Renal pelvis (tissue), 1 donor: ENCODE measurements at regions not wholly inside any gene's neighbourhood (a gene's known extent, or its start where the extent isn't known, plus 50 kb on each side); places are given as distances from the start of the nearest gene placed in this dataset.
"Not testable (repeated sequence)": the region's sequence is repeated elsewhere in the genome, so short reads cannot be mapped to it uniquely, and the experiment has no call there.

ENCODE experiments used
- DNase-seq: peaks from one replicate; pipeline ENCODE4 v3.0.0-alpha.2; 2013

GRCh38 chr18:22284581-22285360 lies 115.4 kb downstream of the GATA6 start:
- DNase-seq = no peak

DNA sequence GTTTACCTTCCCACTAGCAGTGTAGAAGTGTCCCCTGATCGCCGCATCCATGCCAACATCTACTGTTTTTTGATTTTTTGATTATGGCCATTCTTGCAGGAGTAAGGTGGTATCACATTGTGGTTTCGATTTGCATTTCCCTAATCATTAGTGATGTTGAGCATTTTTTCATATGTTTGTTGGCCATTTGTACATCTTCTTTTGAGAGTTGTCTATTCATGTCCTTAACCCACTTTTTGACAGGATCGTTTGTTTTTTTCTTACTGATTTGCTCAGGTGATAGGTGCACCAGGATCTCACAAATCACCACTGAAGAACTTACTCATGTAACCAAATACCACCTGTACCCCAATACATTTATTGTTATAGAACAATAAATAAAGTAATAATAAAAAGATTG lies 114.5 kb downstream of the GATA6 start:
- DNase-seq = not testable (repeated sequence)

GRCh38 chr18:22283397-22283796 lies 114.0 kb downstream of the GATA6 start:
- no peak for DNase-seq

DNA sequence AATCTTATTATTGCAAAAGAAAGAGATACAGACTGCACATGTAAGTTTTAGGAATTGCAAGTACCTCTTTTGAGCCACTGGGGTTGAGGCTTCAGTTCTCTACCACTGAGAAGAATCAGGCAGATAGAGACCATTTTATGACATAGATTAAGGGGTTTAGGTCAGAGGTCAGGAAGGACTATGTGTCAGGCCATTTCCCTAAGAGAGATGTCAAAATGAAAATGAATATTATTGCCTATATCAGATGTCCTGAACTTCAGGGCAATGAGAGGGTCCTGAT lies 113.7 kb downstream of the GATA6 start:
- no peak for DNase-seq

DNA sequence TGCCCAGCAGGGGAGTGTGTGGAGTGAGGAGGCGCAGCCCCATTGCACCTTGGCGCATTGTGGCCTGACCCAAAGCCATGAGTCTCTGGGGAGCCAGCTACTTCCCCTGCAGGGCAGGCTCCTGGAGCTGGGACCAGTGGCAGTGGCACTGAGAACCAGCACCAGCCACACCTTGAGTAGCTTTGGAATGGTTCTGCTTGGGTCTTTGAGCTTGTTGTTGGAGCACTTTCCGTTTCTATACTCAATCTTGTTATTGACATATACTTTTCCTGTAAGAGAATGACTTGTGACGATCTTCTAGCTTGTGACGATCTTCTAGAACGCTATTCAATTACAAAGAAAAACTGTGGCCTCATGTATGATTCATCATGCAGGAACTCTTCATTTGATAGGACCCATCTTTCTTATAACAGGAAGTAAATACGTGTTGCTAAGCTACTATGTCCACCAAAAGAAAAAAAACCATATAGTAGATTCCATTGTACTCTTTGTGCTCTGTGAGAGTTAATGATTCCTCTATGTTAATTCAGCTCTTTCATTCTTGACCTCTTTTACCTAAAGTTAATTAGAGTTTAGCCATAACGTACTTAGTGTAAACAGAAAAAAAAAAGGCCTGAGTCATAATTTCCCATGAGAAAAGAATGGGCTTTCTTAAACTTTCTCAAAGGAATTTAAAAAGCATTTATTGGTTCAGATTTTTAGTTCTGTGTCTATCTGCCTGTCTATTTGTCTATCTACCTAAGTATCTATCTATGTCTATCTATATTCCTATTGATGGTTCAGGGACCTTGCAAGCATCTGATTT lies 113.1 kb downstream of the GATA6 start:
- DNase-seq = peak; percentile 40

DNA sequence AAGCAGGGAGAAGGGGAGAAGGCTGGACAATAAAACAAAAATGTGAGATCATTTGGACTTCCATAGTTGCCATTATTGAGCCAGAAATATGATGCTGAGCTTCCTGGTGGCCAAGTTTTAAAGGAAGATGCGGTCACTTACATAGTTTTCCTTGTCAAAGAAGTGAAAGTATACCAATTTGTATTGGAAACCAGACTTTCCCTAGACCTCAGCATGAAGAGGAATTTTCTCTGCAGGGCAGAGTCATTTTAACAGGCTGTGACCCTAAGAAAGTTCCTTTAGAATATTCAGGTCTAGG lies 111.0 kb downstream of the GATA6 start:
- DNase-seq = no peak

DNA sequence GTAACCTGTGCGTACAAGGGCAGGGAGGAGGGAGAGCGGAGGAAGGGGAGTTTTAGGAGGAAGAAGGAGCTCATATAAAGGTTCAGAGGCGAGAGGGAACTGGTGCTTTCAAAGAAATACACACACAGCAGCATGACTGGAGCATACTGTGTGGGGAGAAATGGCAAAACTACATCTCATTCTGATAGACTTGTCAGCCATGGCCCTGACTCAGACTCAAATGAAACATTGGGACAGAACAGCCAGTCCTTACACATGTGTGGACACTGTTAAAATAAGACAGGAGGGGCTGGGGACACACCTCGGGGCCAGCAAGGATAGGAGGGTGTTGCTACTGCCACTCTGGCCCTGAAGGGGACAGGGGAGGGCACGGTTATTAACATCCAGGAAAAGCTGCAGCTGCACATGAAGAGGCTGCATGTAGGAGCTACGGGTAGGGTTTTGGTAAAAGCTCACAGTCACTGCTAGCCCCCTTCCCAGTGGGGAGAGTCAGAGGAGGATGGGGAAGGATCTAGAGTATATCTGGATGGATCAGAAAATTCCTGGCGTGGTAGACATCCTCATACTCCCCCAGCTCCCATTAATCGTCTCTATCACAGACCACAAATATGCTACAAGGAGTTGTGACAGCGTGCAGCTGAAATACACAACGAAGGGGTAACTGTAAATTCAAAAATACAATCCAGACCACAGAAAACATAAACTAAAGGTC lies 110.5 kb downstream of the GATA6 start:
- DNase-seq = no peak

DNA sequence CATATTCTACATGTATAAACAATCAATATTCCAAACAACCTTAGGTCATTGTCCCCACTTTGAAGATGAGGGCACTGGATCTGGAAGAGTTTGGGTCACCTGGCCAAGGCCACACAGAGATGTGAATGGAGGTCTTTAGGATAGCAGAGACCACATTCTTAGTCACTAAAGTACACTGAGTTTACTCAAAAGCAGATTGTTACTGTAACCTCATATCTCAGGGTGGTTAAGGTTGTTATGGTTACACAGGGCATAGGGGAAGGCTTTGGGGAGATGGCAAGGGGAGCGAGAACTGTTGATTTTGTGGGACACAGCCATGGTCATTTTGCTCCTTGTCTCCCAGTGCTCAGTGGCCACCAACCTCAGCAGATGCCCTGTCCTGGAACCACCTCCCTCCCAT lies 109.4 kb downstream of the GATA6 start:
- no peak for DNase-seq

GRCh38 chr18:22277758-22278157 lies 108.4 kb downstream of the GATA6 start:
- DNase-seq = no peak

DNA sequence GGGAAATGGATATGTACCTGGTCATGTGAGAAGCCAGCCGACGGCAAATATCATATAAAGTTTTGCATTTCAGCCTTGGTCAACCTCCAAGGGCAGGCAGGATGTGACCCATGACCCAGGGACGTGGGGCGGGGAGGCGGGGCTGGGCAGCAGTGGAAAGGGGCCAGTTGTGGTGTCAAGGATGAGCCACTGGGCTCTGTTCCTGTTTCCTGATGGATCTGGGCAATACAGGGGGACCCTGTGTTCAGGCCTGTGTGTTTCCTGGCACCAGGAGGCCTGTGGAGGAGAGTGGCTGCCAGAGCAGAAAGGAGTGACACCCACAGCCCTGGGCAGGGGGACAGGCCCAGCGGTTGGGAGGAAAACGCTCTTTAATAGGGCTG lies 106.9 kb downstream of the GATA6 start:
- no peak for DNase-seq

DNA sequence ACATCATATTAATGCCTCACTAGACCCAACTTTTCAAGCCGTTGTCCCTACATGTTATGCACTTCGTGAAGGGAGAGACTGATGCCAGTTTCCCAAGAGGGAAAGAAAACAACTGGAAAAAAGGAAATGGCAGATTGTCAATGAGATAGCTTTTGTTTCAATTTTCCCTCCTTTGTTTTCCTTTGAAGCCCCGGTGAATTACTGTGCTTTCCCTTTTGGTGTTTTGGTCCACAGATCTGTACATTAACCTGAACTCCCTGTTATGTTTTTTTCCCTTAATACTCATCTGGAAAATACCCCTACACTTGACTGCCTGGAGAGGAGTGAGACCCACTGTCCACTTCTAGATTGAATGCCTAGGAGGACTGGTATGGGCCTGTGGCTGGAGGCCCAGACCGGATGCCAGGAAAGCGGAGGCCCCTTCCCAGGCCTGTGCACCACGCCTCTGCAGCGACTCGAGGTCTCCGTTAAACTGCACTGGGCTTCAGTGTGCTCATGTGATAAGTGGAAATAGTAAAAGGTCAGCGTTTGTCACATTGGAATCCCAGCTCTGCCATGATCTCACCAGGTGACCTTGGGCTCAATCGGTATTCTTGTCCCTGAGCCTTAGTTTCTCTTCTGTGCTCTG lies 106.4 kb downstream of the GATA6 start:
- DNase-seq = no peak

- no peak for DNase-seq
Observed at GRCh38 chr18:22273101-22274039, 104.0 kb downstream of the GATA6 start.

- DNase-seq = no peak
Observed at GRCh38 chr18:22272242-22272641, 102.9 kb downstream of the GATA6 start.

DNA sequence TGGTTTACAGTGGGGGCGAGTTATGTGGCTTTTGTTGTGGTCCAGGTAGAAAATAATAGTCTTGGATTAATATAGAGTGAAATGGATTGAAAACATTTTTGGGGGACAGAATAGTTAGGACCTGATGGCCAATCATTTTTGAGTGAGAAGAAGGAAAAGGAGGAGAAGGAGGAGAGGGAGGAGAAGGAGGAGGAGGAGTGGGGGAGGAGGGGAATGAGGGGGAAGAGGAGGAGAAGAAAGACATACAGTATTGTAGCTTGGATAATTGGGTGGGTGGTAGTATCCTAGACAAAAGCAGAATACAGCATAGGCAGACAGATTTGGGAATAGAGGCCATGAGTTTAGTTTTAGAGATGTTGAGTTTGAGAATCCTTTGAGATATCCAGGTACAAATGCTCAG lies 101.6 kb downstream of the GATA6 start:
- DNase-seq = no peak

- no peak for DNase-seq
Observed at GRCh38 chr18:22268641-22269128, 99.3 kb downstream of the GATA6 start.

DNA sequence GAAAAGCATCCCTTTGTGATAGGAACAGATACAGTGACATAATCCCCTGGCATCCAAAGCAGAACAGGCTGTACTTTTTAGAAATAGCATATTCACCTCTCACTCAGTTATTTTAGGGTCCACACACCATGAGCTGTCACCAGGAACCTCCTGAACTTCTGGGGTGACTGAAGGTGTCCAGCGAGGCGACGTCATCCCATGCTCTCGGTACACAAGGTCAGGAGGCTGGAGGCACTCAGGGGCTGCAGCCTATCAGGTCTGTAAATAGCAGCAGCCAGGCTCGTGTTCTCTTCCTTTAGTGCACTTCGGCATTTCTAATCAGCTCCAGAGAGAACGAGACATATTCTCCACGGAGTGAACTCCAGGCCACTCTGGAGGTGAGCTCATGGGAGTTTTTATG lies 98.3 kb downstream of the GATA6 start:
- no peak for DNase-seq

- DNase-seq = no peak
Observed at GRCh38 chr18:22267225-22267624, 97.8 kb downstream of the GATA6 start.

- no peak for DNase-seq
Observed at GRCh38 chr18:22265838-22266237, 96.4 kb downstream of the GATA6 start.

DNA sequence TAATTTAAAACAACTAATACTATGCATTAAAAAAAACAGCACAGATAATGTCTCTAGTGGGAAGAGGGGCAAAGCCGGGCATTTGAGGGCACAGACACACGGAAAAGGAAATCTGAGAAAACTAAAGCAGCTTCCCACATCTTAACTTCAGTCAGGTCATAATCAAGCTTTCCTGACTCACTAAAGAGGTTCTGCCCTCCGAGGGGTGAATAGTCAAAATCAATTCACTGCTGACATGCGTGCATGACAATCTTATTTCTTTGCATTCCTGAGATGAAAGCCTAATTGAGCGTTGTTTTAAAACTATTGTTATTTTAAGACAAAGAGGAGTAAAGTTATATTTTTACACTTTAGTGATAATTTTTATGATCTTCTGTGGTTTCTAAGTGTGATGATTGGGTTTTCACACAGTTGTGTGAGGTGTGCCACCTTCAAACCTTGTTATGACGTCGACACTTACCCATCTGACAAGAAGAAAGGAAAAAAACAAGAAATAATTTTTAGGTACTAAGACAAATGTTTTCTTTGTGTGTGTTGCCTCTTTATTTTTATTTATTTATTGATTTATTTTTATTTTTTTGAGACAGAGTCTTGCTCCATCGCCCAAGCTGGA lies 90.9 kb downstream of the GATA6 start:
- DNase-seq = no peak

DNA sequence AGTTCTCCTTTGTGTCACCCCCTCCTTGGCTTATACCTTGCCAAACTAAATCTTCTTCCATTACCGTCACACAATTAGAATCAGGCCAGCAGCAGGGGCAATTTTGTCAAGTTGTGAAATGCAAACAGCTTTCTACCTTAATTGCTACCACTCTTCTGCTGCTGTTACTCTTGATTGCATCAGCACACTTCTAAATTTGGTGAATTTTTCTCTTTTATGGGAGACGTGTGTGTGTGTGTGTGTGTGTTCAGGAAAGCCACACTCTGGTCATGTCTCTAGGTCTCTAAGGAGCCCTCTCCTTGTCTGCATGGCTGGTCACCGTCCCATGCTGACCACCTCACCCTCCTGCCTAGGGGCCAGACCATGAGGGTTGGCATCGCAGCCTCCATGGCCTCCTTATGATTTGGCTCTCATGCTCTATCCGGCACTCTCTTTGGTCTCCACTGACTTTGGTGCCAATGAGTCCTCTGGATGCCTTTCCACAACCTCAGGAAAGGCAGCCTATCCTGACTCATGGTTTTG lies 87.7 kb downstream of the GATA6 start:
- DNase-seq = no peak

GRCh38 chr18:22254088-22254487 lies 84.7 kb downstream of the GATA6 start:
- peak; percentile 5 for DNase-seq
